Neural progenitor cell (in vitro differentiated cells): ENCODE measurements at regions not wholly inside any gene's neighbourhood (a gene's known extent, or its start where the extent isn't known, plus 50 kb on each side); places are given as distances from the start of the nearest gene placed in this dataset.

Experiments
- EZH2 ChIP-seq: fragments of 200-600 bp; sonication (generic); IDR thresholded peaks from 2 replicates; pipeline ENCODE4 v1.6.1; 2017; ENCODE audit warnings: antibody characterized with exemption, mild to moderate bottlenecking, moderate library complexity
- TF ChIP-seq, protein P1 (sequence below): fragments of 200-600 bp; sonication (generic); IDR thresholded peaks from 2 replicates; pipeline ENCODE4 v1.5.1; 2017; ENCODE audit warnings: antibody characterized with exemption, mild to moderate bottlenecking

DNA sequence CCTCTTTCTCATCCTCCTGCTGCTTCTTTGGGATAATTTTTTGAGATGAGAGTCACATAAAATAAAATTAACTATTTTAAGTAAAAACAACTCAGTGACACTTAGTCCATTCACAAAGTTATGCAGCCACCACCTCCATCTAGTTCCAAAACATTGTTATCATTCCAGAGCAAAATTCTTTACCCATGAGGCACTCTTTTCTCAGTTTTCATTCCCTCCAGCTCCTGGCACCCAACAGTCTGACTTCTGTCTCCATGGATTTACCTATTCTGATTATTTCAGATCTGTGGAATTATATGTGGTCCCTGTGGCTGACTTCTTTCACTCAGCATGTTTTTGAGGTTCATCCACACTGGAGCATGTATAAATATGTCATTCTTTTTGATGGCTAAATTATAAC lies 239.9 kb upstream of the DYNLRB2 start:
- TF ChIP-seq EZH2, result no peak
- TF ChIP-seq, protein P1, sequence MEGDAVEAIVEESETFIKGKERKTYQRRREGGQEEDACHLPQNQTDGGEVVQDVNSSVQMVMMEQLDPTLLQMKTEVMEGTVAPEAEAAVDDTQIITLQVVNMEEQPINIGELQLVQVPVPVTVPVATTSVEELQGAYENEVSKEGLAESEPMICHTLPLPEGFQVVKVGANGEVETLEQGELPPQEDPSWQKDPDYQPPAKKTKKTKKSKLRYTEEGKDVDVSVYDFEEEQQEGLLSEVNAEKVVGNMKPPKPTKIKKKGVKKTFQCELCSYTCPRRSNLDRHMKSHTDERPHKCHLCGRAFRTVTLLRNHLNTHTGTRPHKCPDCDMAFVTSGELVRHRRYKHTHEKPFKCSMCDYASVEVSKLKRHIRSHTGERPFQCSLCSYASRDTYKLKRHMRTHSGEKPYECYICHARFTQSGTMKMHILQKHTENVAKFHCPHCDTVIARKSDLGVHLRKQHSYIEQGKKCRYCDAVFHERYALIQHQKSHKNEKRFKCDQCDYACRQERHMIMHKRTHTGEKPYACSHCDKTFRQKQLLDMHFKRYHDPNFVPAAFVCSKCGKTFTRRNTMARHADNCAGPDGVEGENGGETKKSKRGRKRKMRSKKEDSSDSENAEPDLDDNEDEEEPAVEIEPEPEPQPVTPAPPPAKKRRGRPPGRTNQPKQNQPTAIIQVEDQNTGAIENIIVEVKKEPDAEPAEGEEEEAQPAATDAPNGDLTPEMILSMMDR, result no peak
